ENCODE measurements at regions not wholly inside any gene's neighbourhood (a gene's known extent, or its start where the extent isn't known, plus 50 kb on each side); places are given as distances from the start of the nearest gene placed in this dataset.
"Not testable (repeated sequence)": the region's sequence is repeated elsewhere in the genome, so short reads cannot be mapped to it uniquely, and the experiment has no call there.

GRCh38 chr1:194858811-194859480 is 1672.5 kb upstream of the B3GALT2 start (continued):
- TF ChIP-seq YY1 (IDR thresholded peaks at IDR 0.05; ENCODE audit: borderline replicate concordance in 1 of 3, control insufficient read depth in 1 of 3, extremely low read depth in 1 of 3, insufficient read depth in 3 of 3, insufficient read length in 1 of 3, insufficient replicate concordance in 2 of 3, low read depth in 1 of 3, low read length in 2 of 3) (peak in 1 of 3 experiments; percentile 9), ELF1 (tag; IDR thresholded peaks at IDR 0.05) (peak; percentile 74), TOE1 (IDR thresholded peaks at IDR 0.05; ENCODE audit: borderline replicate concordance) (0 out of 2 replicates have a peak, but pooled peaks have one; percentile 15), MGA (IDR thresholded peaks at IDR 0.05) (peak; percentile 78), TRIM28 (IDR thresholded peaks at IDR 0.05) (peak; percentile 58; the same call in 1 of the 2 replicates), POLR2G (IDR thresholded peaks at IDR 0.05; ENCODE audit: low read depth, low read length) (peak; percentile 79), TGIF2 (CRISPR knock-in tag; IDR thresholded peaks at IDR 0.05) (peak; percentile 72; the same call in 1 of the 2 replicates), CREB1 (CRISPR knock-in tag; IDR thresholded peaks at IDR 0.05) (peak; percentile 31; the same call in 1 of the 2 replicates), TAF9B (IDR thresholded peaks at IDR 0.05; ENCODE audit: partially characterized antibody) (peak; percentile 14), SMAD4 (CRISPR knock-in tag; conservative IDR thresholded peaks at IDR 0.05) (0 out of 2 replicates have a peak, but pooled peaks have one; percentile 35), L3MBTL2 (IDR thresholded peaks at IDR 0.05) (peak; percentile 78), RB1 (IDR thresholded peaks at IDR 0.05; ENCODE audit: low read depth) (peak; percentile 89; the same call in 1 of the 2 replicates)
- not testable (repeated sequence) for TF ChIP-seq TOE1 (CRISPR knock-in tag; IDR thresholded peaks at IDR 0.05; ENCODE audit: borderline replicate concordance, low read depth); CREB1 (IDR thresholded peaks at IDR 0.05)

All from K562 (cell line).